ENCODE measurements at regions not wholly inside any gene's neighbourhood (a gene's known extent, or its start where the extent isn't known, plus 50 kb on each side); places are given as distances from the start of the nearest gene placed in this dataset.

DNA sequence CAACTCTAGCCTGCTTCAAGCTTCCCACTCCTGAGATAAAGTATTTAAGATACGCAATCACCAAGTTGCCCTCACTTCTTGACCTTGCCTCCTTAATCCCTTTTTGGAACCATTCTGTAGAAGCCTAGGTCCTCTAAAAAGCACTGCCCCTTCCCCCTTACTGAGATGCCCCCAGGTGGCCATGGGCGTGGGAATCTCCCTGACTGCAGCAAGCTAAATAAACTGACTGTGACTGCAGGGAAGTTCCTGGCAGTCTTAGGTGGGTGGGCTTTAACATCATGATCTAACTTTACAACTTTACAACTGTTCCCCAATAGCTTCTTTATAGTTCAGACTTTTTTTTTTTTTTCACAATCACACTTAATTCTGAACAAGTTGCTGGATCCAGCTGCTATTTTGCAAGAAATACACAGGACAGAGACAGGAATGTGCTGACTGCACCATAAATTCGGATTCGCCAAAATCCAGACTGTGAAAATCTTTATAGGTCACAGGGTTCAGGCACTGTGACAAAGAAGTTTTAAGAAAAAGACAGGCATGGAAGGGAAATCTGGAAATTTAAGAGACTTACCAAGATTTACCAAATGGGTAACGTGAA, 344.2 kb upstream of the SULF2 start:
- TF ChIP-seq, protein P1, sequence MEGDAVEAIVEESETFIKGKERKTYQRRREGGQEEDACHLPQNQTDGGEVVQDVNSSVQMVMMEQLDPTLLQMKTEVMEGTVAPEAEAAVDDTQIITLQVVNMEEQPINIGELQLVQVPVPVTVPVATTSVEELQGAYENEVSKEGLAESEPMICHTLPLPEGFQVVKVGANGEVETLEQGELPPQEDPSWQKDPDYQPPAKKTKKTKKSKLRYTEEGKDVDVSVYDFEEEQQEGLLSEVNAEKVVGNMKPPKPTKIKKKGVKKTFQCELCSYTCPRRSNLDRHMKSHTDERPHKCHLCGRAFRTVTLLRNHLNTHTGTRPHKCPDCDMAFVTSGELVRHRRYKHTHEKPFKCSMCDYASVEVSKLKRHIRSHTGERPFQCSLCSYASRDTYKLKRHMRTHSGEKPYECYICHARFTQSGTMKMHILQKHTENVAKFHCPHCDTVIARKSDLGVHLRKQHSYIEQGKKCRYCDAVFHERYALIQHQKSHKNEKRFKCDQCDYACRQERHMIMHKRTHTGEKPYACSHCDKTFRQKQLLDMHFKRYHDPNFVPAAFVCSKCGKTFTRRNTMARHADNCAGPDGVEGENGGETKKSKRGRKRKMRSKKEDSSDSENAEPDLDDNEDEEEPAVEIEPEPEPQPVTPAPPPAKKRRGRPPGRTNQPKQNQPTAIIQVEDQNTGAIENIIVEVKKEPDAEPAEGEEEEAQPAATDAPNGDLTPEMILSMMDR (IDR thresholded peaks at IDR 0.05; ENCODE audit: low read depth, low read length), result no peak
- no peak for TF ChIP-seq EZH2phosphoT487 (IDR thresholded peaks at IDR 0.05; ENCODE audit: low read depth)
